HS-27A (cell line): ENCODE measurements at regions not wholly inside any gene's neighbourhood (a gene's known extent, or its start where the extent isn't known, plus 50 kb on each side); places are given as distances from the start of the nearest gene placed in this dataset.

Experiments used
- DNase-seq: peaks from one replicate; pipeline ENCODE4 v3.0.0-alpha.2; 2012; ENCODE audit warnings: low read depth, missing footprints

- DNase-seq = no peak
Measured at GRCh38 chr10:78543749-78544362, 510.2 kb downstream of the RPS24 start.

GRCh38 chr10:78544423-78545090, 510.9 kb downstream of the RPS24 start:
- no peak for DNase-seq

GRCh38 chr10:78545756-78546155, 512.1 kb downstream of the RPS24 start:
- DNase-seq = no peak

GRCh38 chr10:78547397-78547796, 513.7 kb downstream of the RPS24 start:
- no peak for DNase-seq

GRCh38 chr10:78547905-78548304, 514.2 kb downstream of the RPS24 start:
- DNase-seq = no peak

GRCh38 chr10:78548369-78548768, 514.7 kb downstream of the RPS24 start:
- DNase-seq = no peak

GRCh38 chr10:78549140-78549935, 515.7 kb downstream of the RPS24 start:
- DNase-seq = no peak

GRCh38 chr10:78550090-78550489, 516.4 kb downstream of the RPS24 start:
- no peak for DNase-seq

- DNase-seq = no peak
Measured at GRCh38 chr10:78550716-78551115, 517.1 kb downstream of the RPS24 start.

GRCh38 chr10:78551184-78552005, 517.4 kb upstream of the ZMIZ1 start:
- no peak for DNase-seq

GRCh38 chr10:78552261-78552811, 516.4 kb upstream of the ZMIZ1 start:
- DNase-seq = no peak

- DNase-seq = no peak
Measured at GRCh38 chr10:78553792-78554191, 515.0 kb upstream of the ZMIZ1 start.

- no peak for DNase-seq
Measured at GRCh38 chr10:78555128-78555527, 513.6 kb upstream of the ZMIZ1 start.

GRCh38 chr10:78556705-78557432, 511.9 kb upstream of the ZMIZ1 start:
- no peak for DNase-seq

GRCh38 chr10:78557433-78557925, 511.3 kb upstream of the ZMIZ1 start:
- DNase-seq = no peak

- no peak for DNase-seq
Measured at GRCh38 chr10:78559661-78560340, 509.0 kb upstream of the ZMIZ1 start.

- no peak for DNase-seq
Measured at GRCh38 chr10:78560341-78560688, 508.5 kb upstream of the ZMIZ1 start.

GRCh38 chr10:78563314-78563713, 505.5 kb upstream of the ZMIZ1 start:
- no peak for DNase-seq

- DNase-seq = no peak
Measured at GRCh38 chr10:78565841-78566240, 502.9 kb upstream of the ZMIZ1 start.

GRCh38 chr10:78566284-78567111, 502.3 kb upstream of the ZMIZ1 start:
- no peak for DNase-seq
